Tibial nerve (tissue), 4 donors: ENCODE measurements at regions not wholly inside any gene's neighbourhood (a gene's known extent, or its start where the extent isn't known, plus 50 kb on each side); places are given as distances from the start of the nearest gene placed in this dataset.

ENCODE experiments used
- CTCF ChIP-seq, 5 experiments: fragments of 200-600 bp in 3 of 5; fragments of 450-650 bp in 2 of 5; sonication (generic) in 3 of 5; IDR thresholded peaks; one replicate each; pipeline ENCODE4 v1.5.1; 2016 to 2019; ENCODE audit warnings: antibody characterized with exemption in 5 of 5, mild to moderate bottlenecking in 3 of 5, moderate library complexity in 2 of 5
- EP300 ChIP-seq, 2 donors: sonication (generic); formaldehyde crosslinking; IDR thresholded peaks; one replicate each; pipeline ENCODE4 v1.6.1; 2017; ENCODE audit warnings: antibody characterized with exemption in 2 of 2, mild to moderate bottlenecking in 1 of 2
- POLR2A ChIP-seq, 2 donors: fragments of 450-650 bp; IDR thresholded peaks; one replicate each; pipeline ENCODE4 v1.6.1; 2017; ENCODE audit warnings: antibody characterized with exemption in 2 of 2, mild to moderate bottlenecking in 2 of 2, moderate library complexity in 2 of 2

- no peak for TF ChIP-seq POLR2A (IDR thresholded peaks at IDR 0.05)
- TF ChIP-seq CTCF (IDR thresholded peaks at IDR 0.05) = no peak
- no peak for TF ChIP-seq EP300 (IDR thresholded peaks at IDR 0.05)
Measured at GRCh38 chr12:124673801-124674617, 106.6 kb upstream of the NCOR2 start.
